ENCODE measurements at regions not wholly inside any gene's neighbourhood (a gene's known extent, or its start where the extent isn't known, plus 50 kb on each side); places are given as distances from the start of the nearest gene placed in this dataset.

DNA sequence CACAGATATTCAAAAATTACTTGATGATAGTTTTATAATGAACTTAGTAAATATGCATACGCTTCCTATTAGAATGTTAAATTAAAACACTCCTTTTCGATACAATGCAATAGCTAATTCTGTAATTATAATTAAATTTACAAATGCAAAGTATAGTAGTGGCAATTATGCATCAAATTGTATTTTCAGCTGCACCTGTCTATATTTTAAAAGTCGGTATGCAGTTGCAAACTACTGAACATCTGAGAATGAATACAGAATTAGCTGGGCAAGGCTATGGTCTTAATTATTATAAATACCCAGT is 110.4 kb upstream of the ARHGAP42 start:
- TF ChIP-seq, protein P1, sequence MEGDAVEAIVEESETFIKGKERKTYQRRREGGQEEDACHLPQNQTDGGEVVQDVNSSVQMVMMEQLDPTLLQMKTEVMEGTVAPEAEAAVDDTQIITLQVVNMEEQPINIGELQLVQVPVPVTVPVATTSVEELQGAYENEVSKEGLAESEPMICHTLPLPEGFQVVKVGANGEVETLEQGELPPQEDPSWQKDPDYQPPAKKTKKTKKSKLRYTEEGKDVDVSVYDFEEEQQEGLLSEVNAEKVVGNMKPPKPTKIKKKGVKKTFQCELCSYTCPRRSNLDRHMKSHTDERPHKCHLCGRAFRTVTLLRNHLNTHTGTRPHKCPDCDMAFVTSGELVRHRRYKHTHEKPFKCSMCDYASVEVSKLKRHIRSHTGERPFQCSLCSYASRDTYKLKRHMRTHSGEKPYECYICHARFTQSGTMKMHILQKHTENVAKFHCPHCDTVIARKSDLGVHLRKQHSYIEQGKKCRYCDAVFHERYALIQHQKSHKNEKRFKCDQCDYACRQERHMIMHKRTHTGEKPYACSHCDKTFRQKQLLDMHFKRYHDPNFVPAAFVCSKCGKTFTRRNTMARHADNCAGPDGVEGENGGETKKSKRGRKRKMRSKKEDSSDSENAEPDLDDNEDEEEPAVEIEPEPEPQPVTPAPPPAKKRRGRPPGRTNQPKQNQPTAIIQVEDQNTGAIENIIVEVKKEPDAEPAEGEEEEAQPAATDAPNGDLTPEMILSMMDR (IDR thresholded peaks at IDR 0.05): no peak
- TF ChIP-seq POLR2A (IDR thresholded peaks at IDR 0.05): no peak
- no peak for TF ChIP-seq EP300 (IDR thresholded peaks at IDR 0.05)
